ENCODE measurements at regions not wholly inside any gene's neighbourhood (a gene's known extent, or its start where the extent isn't known, plus 50 kb on each side); places are given as distances from the start of the nearest gene placed in this dataset.
"Not testable (repeated sequence)": the region's sequence is repeated elsewhere in the genome, so short reads cannot be mapped to it uniquely, and the experiment has no call there.

- DNase-seq (ENCODE audit: low read depth, low spot score), result no peak
- in situ Hi-C loops (cut with HindIII; ENCODE audit: low pct_unique_long_range_greater_than_20kb, low sequenced_read_pairs), result no loop called here
Observed at GRCh38 chr1:67919274-67920072, 86.2 kb upstream of the GNG12 start.

- DNase-seq (ENCODE audit: low read depth, low spot score), result no peak
- in situ Hi-C loops (cut with HindIII; ENCODE audit: low pct_unique_long_range_greater_than_20kb, low sequenced_read_pairs), result no loop called here
Observed at GRCh38 chr1:67918067-67918466, 84.8 kb upstream of the GNG12 start.

GRCh38 chr1:67917006-67917405 is 83.7 kb upstream of the GNG12 start:
- in situ Hi-C loops (cut with HindIII; ENCODE audit: low pct_unique_long_range_greater_than_20kb, low sequenced_read_pairs), result no loop called here
- DNase-seq (ENCODE audit: low read depth, low spot score), result no peak

GRCh38 chr1:67916140-67916886 is 83.0 kb upstream of the GNG12 start:
- in situ Hi-C loops (cut with HindIII; ENCODE audit: low pct_unique_long_range_greater_than_20kb, low sequenced_read_pairs), result no loop called here
- DNase-seq (ENCODE audit: low read depth, low spot score), result no peak

- DNase-seq (ENCODE audit: low read depth, low spot score), result no peak
- in situ Hi-C loops (cut with HindIII; ENCODE audit: low pct_unique_long_range_greater_than_20kb, low sequenced_read_pairs), result no loop called here
Observed at GRCh38 chr1:67909776-67910175, 76.5 kb upstream of the GNG12 start.

- DNase-seq (ENCODE audit: low read depth, low spot score), result no peak
- in situ Hi-C loops (cut with HindIII; ENCODE audit: low pct_unique_long_range_greater_than_20kb, low sequenced_read_pairs), result no loop called here
Observed at GRCh38 chr1:67908250-67908936, 75.1 kb upstream of the GNG12 start.

GRCh38 chr1:67907467-67907866 is 74.2 kb upstream of the GNG12 start:
- in situ Hi-C loops (cut with HindIII; ENCODE audit: low pct_unique_long_range_greater_than_20kb, low sequenced_read_pairs); DNase-seq (ENCODE audit: low read depth, low spot score): not testable (repeated sequence)

GRCh38 chr1:67906015-67906414 is 72.7 kb upstream of the GNG12 start:
- in situ Hi-C loops (cut with HindIII; ENCODE audit: low pct_unique_long_range_greater_than_20kb, low sequenced_read_pairs); DNase-seq (ENCODE audit: low read depth, low spot score): not testable (repeated sequence)

- DNase-seq (ENCODE audit: low read depth, low spot score); in situ Hi-C loops (cut with HindIII; ENCODE audit: low pct_unique_long_range_greater_than_20kb, low sequenced_read_pairs): not testable (repeated sequence)
Observed at GRCh38 chr1:67902546-67903223, 69.4 kb upstream of the GNG12 start.

- in situ Hi-C loops (cut with HindIII; ENCODE audit: low pct_unique_long_range_greater_than_20kb, low sequenced_read_pairs), result no loop called here
- no peak for DNase-seq (ENCODE audit: low read depth, low spot score)
Observed at GRCh38 chr1:67898033-67898726, 64.9 kb upstream of the GNG12 start.

- in situ Hi-C loops (cut with HindIII; ENCODE audit: low pct_unique_long_range_greater_than_20kb, low sequenced_read_pairs), result no loop called here
- no peak for DNase-seq (ENCODE audit: low read depth, low spot score)
Observed at GRCh38 chr1:67897270-67897949, 64.1 kb upstream of the GNG12 start.

GRCh38 chr1:67896826-67897225 is 63.6 kb upstream of the GNG12 start:
- DNase-seq (ENCODE audit: low read depth, low spot score), result no peak
- in situ Hi-C loops (cut with HindIII; ENCODE audit: low pct_unique_long_range_greater_than_20kb, low sequenced_read_pairs), result no loop called here

GRCh38 chr1:67894981-67895735 is 61.9 kb upstream of the GNG12 start:
- DNase-seq (ENCODE audit: low read depth, low spot score), result no peak
- in situ Hi-C loops (cut with HindIII; ENCODE audit: low pct_unique_long_range_greater_than_20kb, low sequenced_read_pairs), result no loop called here

- in situ Hi-C loops (cut with HindIII; ENCODE audit: low pct_unique_long_range_greater_than_20kb, low sequenced_read_pairs), result no loop called here
- no peak for DNase-seq (ENCODE audit: low read depth, low spot score)
Observed at GRCh38 chr1:67893126-67893495, 59.8 kb upstream of the GNG12 start.

- DNase-seq (ENCODE audit: low read depth, low spot score), result no peak
- in situ Hi-C loops (cut with HindIII; ENCODE audit: low pct_unique_long_range_greater_than_20kb, low sequenced_read_pairs), result no loop called here
Observed at GRCh38 chr1:67892476-67893125, 59.3 kb upstream of the GNG12 start.

- DNase-seq (ENCODE audit: low read depth, low spot score), result no peak
- in situ Hi-C loops (cut with HindIII; ENCODE audit: low pct_unique_long_range_greater_than_20kb, low sequenced_read_pairs), result no loop called here
Observed at GRCh38 chr1:67890857-67891256, 57.6 kb upstream of the GNG12 start.
